ENCODE measurements at regions not wholly inside any gene's neighbourhood (a gene's known extent, or its start where the extent isn't known, plus 50 kb on each side); places are given as distances from the start of the nearest gene placed in this dataset.

DNA sequence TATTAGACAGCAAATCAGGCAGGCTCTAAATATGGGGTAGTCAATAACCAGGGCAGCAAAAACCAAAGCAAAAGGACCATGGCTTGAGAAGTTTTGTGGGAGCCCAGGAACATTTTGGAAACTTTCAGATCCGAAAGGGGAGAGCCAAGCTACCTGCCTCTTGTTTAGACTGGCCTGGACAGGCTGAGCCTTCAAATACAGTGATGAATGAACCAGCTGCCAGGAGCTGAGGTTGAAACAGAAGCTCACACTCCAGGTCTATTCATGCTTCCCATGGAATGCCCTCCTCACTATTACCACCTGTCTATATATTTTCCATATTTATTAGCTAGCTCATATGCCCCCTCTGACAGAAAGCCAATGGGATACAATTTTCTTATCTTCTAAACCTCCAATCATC is 150.8 kb upstream of the SLC44A1 start:
- no peak for TF ChIP-seq CTCF (conservative IDR thresholded peaks at IDR 0.05; ENCODE audit: low read depth, low read length)
- no peak overlapping the region for H3K4me3 ChIP-seq (ENCODE audit: low read length)
- no peak for DNase-seq (ENCODE audit: low read depth)

DNA sequence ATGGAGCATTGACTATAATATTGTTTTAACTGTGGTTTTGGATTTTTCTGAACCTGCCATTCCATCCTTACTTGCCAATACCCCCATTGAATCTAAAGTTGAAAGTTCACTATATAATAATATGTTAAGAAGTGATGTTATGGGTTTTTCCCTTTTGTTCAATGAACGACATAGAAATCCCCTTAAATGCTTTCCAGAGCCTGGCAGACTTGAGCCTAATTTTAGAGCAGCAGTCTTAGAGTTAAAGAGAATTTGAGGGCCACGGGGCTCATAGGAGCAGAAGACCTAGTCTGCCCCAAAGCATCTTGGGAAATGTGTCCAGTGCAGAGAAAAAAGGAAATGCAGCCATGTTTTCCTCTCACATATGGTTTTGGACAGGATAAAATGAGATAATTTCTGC is 146.1 kb upstream of the SLC44A1 start:
- DNase-seq (ENCODE audit: low read depth), result no peak
- no peak overlapping the region for H3K4me3 ChIP-seq (ENCODE audit: low read length)
- no peak for TF ChIP-seq CTCF (conservative IDR thresholded peaks at IDR 0.05; ENCODE audit: low read depth, low read length)

DNA sequence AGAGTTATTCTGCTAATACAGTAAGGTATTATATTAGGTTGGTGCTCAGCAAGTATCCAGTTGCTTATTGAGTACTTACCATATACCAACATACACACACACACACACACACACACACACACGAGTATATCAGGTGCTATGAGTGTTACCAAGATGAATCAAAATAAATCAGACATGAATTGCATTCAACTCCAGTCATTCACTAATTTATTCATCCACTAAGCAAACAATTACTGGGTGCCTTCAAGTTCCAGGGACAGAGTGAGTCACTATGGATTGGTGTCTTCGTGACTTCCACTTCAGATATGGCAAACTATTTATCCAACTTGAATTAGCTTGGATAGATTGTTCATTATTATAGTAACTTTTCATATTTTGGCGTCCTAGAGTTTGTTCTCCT is 140.7 kb upstream of the SLC44A1 start:
- H3K4me3 ChIP-seq (ENCODE audit: low read length), result no peak overlapping the region
- no peak for TF ChIP-seq CTCF (conservative IDR thresholded peaks at IDR 0.05; ENCODE audit: low read depth, low read length)

DNA sequence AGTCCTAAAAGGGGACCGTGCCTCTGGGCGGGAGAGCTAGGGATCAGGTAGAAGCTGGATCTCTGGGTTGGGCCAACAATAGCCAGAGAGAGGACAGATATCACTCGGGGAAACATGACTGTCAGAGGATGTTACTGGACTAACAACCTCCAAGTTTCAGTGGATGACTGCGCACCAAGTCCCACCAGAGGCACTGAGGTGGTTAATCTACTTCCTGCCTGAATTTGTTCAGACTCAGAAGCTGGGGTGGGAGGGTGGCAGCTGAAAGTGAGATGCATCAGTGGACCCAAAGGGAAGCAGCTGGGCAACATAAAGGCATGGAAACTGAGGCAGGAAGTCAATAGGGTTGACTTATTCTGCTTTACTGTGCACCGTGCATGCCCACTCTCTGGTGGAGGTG is 130.1 kb upstream of the SLC44A1 start:
- TF ChIP-seq CTCF (conservative IDR thresholded peaks at IDR 0.05; ENCODE audit: low read depth, low read length), result no peak
- no peak overlapping the region for H3K4me3 ChIP-seq (ENCODE audit: low read length)
- no peak for DNase-seq (ENCODE audit: low read depth)

More for the DNA sequence above, 140.7 kb upstream of the SLC44A1 start:
- DNase-seq (ENCODE audit: low read depth), result no peak

- no peak for DNase-seq (ENCODE audit: low read depth)
- no peak for TF ChIP-seq CTCF (conservative IDR thresholded peaks at IDR 0.05; ENCODE audit: low read depth, low read length)
- no peak overlapping the region for H3K4me3 ChIP-seq (ENCODE audit: low read length)
Measured at GRCh38 chr9:105114964-105115728, 129.3 kb upstream of the SLC44A1 start.

DNA sequence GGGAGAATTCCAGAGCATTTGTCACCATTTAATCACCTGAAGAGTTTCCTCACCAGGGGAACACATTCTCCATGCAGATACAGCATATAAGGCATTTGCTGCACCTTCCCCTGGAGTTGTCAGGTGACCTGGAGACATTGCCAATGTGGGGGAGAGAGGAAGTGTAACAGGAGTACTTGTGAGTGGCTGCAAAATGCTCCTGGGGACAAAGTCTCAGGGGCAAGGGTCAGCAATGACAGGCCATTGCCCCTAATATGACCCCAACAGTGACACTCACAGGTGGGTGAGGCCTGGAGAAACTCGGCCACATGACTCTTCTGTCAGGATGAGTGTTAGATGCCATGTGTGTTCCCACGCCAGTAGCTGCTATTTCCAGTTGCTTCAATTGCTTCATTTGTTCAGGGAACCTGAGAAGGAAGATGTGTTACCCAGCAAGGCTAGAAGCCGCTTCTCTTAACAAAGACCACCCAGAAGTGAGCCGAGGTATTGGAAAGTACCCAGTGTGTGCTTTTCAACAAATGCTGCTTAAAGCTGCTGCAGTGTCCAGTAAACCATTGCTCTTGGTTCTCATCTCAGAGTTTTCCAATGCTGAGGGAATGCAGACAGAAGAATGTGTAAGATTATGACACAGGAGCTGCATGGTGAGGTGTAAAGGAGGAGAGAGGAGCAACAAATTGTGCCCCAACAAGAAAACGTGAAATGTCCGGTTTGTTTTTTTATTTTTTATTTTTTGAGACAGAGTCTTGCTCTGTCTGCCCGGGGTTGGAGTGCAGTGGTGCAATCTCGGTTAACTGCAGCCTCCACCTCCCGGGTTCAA is 128.2 kb upstream of the SLC44A1 start:
- H3K4me3 ChIP-seq (ENCODE audit: low read length), result no peak overlapping the region
- no peak for DNase-seq (ENCODE audit: low read depth)
- no peak for TF ChIP-seq CTCF (conservative IDR thresholded peaks at IDR 0.05; ENCODE audit: low read depth, low read length)

Measured in retinal pigment epithelial cell (primary cell).